BLaER1 (cell line): ENCODE measurements at regions not wholly inside any gene's neighbourhood (a gene's known extent, or its start where the extent isn't known, plus 50 kb on each side); places are given as distances from the start of the nearest gene placed in this dataset.

Experiments used
- H3K27ac ChIP-seq: shearing (Covaris generic); formaldehyde crosslinking; 2 replicates; pipeline ENCODE4 v1.8.1; 2022
- H3K27me3 ChIP-seq: shearing (Covaris generic); formaldehyde crosslinking; 2 replicates; pipeline ENCODE4 v1.8.1; 2022
- H3K36me3 ChIP-seq: shearing (Covaris generic); formaldehyde crosslinking; 2 replicates; pipeline ENCODE4 v1.8.1; 2022
- H3K4me1 ChIP-seq: shearing (Covaris generic); formaldehyde crosslinking; 2 replicates; pipeline ENCODE4 v1.8.1; 2022
- H3K4me2 ChIP-seq: shearing (Covaris generic); formaldehyde crosslinking; 2 replicates; pipeline ENCODE4 v1.8.1; 2022
- H3K4me3 ChIP-seq: shearing (Covaris generic); formaldehyde crosslinking; 2 replicates; pipeline ENCODE4 v1.8.1; 2022
- H3K9ac ChIP-seq: shearing (Covaris generic); formaldehyde crosslinking; 2 replicates; pipeline ENCODE4 v1.8.1; 2022
- H3K9me3 ChIP-seq: shearing (Covaris generic); formaldehyde crosslinking; 2 replicates; pipeline ENCODE4 v1.8.1; 2022
- H4K20me1 ChIP-seq: shearing (Covaris generic); formaldehyde crosslinking; 2 replicates; pipeline ENCODE4 v1.8.1; 2022
- Cebpa-rat ChIP-seq: shearing (Covaris generic); IDR thresholded peaks from 2 replicates; pipeline ENCODE4 v1.8.1; 2022

DNA sequence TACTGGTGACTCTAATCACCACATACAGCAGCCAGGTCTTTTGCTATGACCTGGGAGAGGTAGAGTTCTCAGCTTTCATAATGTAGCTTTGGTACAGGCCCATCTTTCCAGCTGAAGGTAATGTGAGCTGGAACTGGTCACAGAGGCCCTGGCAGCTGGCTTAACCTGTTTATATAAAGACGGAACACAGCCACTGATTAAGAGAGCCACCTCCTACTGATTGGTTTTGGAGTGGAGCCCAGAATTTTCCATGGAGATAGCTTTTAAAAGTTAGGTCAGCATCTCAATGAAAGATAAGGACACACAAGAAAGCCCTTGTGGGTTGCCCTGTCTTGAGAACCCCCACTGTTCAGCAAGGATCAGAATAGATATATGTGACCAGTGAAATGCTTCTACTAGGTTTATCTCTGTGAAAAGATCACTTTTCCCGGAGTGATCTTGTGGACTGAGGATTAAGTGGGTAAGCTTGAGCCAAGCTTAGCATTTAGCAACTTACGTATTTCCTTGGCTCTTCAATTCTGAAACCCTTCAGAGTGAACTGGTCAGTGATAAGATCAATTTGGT lies 213.7 kb upstream of the CITED2 start:
- H3K27me3 ChIP-seq: no peaks in the 10 kb centered on the region
- H3K4me1 ChIP-seq: no peaks in the 10 kb centered on the region
- no peak overlapping the region for H3K4me2 ChIP-seq
- no peak overlapping the region for H3K9ac ChIP-seq
- no peak overlapping the region for H3K27ac ChIP-seq
- TF ChIP-seq Cebpa-rat: no peak
- no peaks in the 10 kb centered on the region for H4K20me1 ChIP-seq
- no peaks in the 10 kb centered on the region for H3K9me3 ChIP-seq
- no peaks in the 10 kb centered on the region for H3K36me3 ChIP-seq
- no peak overlapping the region for H3K4me3 ChIP-seq

DNA sequence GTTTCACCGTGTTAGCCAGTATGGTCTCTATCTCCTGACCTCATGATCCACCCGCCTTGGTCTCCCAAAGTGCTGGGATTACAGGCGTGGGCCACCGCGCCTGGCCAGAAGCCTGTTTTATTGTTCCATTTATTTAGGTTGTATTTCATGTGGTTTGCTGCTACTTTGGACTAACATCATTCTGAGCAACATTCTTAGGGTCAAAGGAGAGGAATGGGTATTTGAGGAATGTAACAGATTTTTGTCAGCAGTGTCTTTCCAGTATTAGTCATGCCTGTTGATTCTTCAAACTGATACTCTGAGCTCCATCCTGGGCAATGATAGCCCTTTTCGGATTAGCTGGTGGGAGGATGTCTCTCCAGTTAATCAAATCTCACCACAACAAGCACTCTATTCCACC lies 213.0 kb upstream of the CITED2 start:
- H3K27ac ChIP-seq: no peak overlapping the region
- no peak overlapping the region for H3K4me2 ChIP-seq
- H3K4me1 ChIP-seq: no peaks in the 10 kb centered on the region

DNA sequence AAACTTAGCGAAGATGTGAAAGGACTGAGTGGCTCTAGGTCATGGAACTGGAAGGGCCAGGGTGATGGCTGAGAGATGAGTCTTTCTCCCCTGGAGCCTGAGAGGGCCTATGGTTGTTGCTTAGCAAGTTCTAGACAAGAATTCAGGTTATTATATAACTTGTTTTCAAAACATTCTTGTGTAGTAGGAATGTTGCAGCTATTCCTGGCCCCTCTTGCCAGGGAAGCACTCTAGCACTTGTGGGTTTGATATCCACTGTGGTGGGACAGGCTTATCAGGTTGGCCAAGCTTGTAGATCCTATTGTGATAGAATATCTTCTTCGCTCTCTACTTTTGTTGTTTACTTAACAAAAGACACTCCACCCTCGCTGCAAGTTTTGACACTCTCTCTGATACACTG lies 211.8 kb upstream of the CITED2 start:
- H3K4me3 ChIP-seq: no peak overlapping the region
- no peak overlapping the region for H3K4me2 ChIP-seq
- no peaks in the 10 kb centered on the region for H3K27me3 ChIP-seq
- H3K9me3 ChIP-seq: no peaks in the 10 kb centered on the region
- H3K36me3 ChIP-seq: no peaks in the 10 kb centered on the region
- no peaks in the 10 kb centered on the region for H4K20me1 ChIP-seq
- H3K27ac ChIP-seq: no peak overlapping the region
- TF ChIP-seq Cebpa-rat: no peak
- no peak overlapping the region for H3K9ac ChIP-seq
- no peaks in the 10 kb centered on the region for H3K4me1 ChIP-seq

More for the DNA sequence above, 213.0 kb upstream of the CITED2 start:
- no peak overlapping the region for H3K9ac ChIP-seq
- H4K20me1 ChIP-seq: no peaks in the 10 kb centered on the region
- no peaks in the 10 kb centered on the region for H3K27me3 ChIP-seq
- no peak overlapping the region for H3K4me3 ChIP-seq
- no peaks in the 10 kb centered on the region for H3K9me3 ChIP-seq
- no peaks in the 10 kb centered on the region for H3K36me3 ChIP-seq
- TF ChIP-seq Cebpa-rat: no peak

DNA sequence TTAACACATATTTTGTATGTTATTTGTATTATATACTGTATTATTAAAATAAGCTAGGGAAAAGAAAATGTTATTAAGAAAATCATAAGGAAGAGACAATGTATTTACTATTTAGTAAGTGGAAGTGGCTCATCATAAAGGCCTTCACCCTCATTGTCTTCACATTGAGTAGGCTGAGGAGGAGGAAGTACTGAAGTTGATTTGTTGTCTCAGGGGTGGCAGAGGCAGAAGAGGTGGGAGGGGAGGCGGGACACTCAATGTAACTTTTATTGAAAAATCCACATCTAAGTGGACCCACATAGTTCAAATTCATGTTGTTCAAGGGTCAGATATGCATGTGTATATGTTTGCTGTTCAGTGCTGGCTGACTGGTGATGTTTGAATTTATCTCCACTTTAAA lies 210.2 kb upstream of the CITED2 start:
- no peak for TF ChIP-seq Cebpa-rat
- H3K4me3 ChIP-seq: no peak overlapping the region
- no peaks in the 10 kb centered on the region for H3K4me1 ChIP-seq
- no peak overlapping the region for H3K9ac ChIP-seq
- no peaks in the 10 kb centered on the region for H3K36me3 ChIP-seq
- no peak overlapping the region for H3K4me2 ChIP-seq
- H3K9me3 ChIP-seq: no peaks in the 10 kb centered on the region
- no peak overlapping the region for H3K27ac ChIP-seq
- H3K27me3 ChIP-seq: no peaks in the 10 kb centered on the region
- no peaks in the 10 kb centered on the region for H4K20me1 ChIP-seq

DNA sequence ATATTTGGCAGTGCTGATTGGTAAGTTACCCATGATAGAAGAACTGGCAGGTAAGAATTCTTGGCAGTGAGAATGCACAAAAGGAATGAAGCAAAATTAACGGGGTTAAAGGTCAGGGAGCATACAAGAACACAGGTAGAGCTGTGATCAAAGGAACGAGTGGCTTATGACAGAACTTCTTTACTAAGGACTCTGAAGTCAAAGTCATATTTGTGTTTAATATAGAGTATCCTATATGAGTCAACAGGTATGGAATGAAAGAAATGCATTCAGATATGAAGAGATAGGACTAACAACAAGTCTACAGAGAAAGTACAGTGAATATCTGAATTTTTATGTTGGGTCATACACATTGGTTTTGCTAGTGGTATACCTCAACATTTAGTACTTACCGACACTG lies 209.0 kb upstream of the CITED2 start:
- Histone ChIP-seq H3K27me3 (no peaks in the 10 kb centered on the region), H3K4me2 (no peak overlapping the region)
- no peak for TF ChIP-seq Cebpa-rat

DNA sequence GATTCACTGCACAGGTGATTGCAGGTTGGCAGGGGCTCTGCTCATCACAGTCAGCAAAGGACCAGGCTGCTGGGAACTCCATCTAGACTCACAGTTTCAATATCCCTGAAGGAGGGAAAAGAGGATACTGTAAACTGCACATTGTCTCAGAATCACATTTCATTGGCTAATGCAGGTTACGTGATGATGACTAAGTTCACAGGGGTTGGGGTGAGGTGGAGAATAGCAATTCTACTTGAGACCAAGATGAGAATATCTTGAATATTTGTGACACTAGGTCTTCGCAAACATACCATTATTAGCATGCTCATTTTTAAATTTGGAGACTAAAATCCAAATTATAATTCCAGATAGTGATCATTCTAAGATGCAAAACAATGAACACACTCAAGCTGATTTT lies 208.5 kb upstream of the CITED2 start:
- no peak overlapping the region for H3K4me3 ChIP-seq
- no peaks in the 10 kb centered on the region for H3K36me3 ChIP-seq
- no peak overlapping the region for H3K4me2 ChIP-seq
- H3K27ac ChIP-seq: no peak overlapping the region
- no peaks in the 10 kb centered on the region for H3K9me3 ChIP-seq
- no peaks in the 10 kb centered on the region for H4K20me1 ChIP-seq
- no peak for TF ChIP-seq Cebpa-rat
- H3K27me3 ChIP-seq: no peaks in the 10 kb centered on the region
- no peaks in the 10 kb centered on the region for H3K4me1 ChIP-seq
- no peak overlapping the region for H3K9ac ChIP-seq

More for the DNA sequence above, 209.0 kb upstream of the CITED2 start:
- Histone ChIP-seq H3K36me3 (no peaks in the 10 kb centered on the region), H3K9me3 (no peaks in the 10 kb centered on the region), H3K9ac (no peak overlapping the region), H3K27ac (no peak overlapping the region), H3K4me3 (no peak overlapping the region), H3K4me1 (no peaks in the 10 kb centered on the region), H4K20me1 (no peaks in the 10 kb centered on the region)

DNA sequence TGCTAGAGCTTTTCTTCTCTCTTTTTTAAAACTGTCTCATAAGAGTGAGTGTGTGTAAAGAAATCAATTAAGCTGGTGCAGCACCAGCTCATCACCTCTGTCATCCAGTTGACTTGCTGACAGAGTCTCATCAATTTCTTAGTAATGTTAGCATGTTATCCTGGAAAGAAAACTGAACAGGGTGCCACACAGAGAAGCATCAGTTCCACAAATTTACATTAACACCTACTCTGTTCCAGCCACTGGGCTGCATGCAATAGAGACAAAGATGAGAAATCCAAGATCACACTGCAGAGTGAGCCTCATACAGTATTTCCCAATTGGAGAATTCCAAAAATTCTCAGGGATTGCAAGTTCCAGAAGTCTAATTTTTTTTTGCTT lies 207.0 kb upstream of the CITED2 start:
- Histone ChIP-seq H3K4me2 (no peak overlapping the region), H3K27me3 (no peaks in the 10 kb centered on the region), H3K9me3 (no peaks in the 10 kb centered on the region), H3K36me3 (no peaks in the 10 kb centered on the region), H3K9ac (no peak overlapping the region), H4K20me1 (no peaks in the 10 kb centered on the region), H3K4me1 (no peaks in the 10 kb centered on the region), H3K27ac (no peak overlapping the region), H3K4me3 (no peak overlapping the region)
- no peak for TF ChIP-seq Cebpa-rat

DNA sequence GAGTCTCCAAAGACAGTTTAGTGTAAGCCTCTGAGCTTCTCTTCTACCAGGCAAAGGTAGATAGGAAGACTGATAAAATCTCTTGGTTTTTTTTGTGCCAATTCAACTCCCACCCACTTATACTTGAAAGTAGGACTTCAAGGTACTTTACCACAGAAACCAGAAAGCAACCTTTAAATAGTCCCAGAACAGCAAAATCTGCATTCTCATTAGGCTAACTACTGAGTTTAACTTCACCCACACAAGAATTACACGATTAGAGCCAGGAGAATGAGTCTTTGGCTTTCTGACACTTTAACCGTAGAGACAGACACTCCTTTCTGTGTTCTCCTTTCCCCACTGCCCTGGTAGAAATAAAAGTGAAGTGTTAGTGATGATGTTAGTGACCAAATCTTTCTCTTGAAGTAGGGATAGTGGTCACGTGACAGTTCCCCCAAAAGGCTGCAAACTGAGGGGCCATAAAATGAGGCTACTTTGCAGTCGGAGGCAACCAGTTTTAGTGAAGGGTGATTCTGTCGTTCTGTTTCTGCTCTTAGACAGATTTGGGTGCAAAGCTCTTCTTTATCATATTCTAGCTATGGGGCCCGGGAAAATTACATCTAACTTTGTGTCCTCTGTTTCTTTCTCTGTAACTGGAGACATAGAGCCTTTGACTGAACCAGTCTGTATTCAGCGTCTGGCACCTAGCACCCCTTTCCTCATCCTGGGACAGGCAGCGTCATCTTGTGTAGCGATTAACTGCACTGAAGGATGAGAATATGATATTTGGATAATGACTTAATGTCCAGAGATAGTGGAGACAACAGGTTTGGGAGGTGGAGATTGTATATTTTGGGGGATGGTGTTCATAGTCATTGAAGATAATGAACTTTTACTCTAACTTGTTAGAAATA lies 206.4 kb upstream of the CITED2 start:
- no peaks in the 10 kb centered on the region for H3K4me1 ChIP-seq
- no peak overlapping the region for H3K4me3 ChIP-seq
- H3K4me2 ChIP-seq: no peak overlapping the region
- H3K9ac ChIP-seq: no peak overlapping the region
- no peaks in the 10 kb centered on the region for H3K36me3 ChIP-seq
- no peaks in the 10 kb centered on the region for H3K27me3 ChIP-seq
- H3K27ac ChIP-seq: no peak overlapping the region
- H3K9me3 ChIP-seq: no peaks in the 10 kb centered on the region
- TF ChIP-seq Cebpa-rat: no peak
- H4K20me1 ChIP-seq: no peaks in the 10 kb centered on the region

DNA sequence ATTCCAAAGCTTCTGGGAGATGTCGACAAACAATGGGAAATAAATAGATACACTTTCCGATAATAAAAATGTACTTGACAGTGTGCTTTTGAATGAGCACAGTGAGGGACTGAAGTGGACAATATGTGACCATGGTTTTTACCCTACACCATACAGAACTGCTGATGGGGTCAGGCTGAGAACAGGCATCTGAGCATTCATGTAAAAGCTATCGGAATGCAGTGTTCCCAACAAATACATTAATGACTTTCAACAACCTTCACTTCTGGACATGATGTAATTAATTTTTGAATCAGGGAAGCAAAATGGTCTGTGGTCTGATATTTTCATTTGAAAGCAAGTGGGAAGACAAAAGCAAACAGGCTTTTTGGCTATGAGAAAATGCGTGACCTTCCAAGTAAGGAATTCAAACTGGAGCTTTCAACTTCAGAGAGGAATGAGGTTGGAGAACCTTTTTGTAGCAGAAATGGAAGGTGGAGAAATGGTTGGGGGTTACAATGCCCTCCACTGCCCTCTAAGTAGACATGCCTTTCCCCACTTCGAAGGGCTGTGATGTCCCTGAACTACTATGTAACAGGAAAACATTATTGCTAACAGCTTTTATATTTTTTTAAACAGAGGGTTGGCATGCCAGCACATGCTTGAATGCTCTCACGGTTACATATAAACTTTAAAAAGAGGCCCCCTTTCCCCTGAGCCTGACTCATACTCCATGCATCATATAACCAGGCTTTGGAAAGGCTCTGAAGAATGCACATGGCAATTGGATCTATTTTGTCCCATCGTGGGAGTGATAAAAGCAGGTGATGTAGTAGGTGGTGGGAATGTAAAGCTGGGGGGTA lies 203.5 kb upstream of the CITED2 start:
- no peak for TF ChIP-seq Cebpa-rat
- Histone ChIP-seq H4K20me1 (no peaks in the 10 kb centered on the region), H3K27me3 (no peaks in the 10 kb centered on the region)

More for the DNA sequence above, 203.5 kb upstream of the CITED2 start:
- H3K4me1 ChIP-seq: no peaks in the 10 kb centered on the region
- no peak overlapping the region for H3K4me3 ChIP-seq
- H3K9me3 ChIP-seq: no peaks in the 10 kb centered on the region
- no peaks in the 10 kb centered on the region for H3K36me3 ChIP-seq
- H3K27ac ChIP-seq: no peak overlapping the region
- no peak overlapping the region for H3K9ac ChIP-seq
- H3K4me2 ChIP-seq: no peak overlapping the region
